MM.1S (cell line): ENCODE measurements at regions not wholly inside any gene's neighbourhood (a gene's known extent, or its start where the extent isn't known, plus 50 kb on each side); places are given as distances from the start of the nearest gene placed in this dataset.

Source experiments
- DNase-seq: peaks from one replicate; pipeline ENCODE4 v3.0.0-alpha.2; 2015
- H2AFZ ChIP-seq: fragments of 300-600 bp; sonication (generic); 2 replicates; pipeline ENCODE4 v1.6.0; 2016; ENCODE audit warnings: antibody characterized with exemption, low read length
- H3F3A ChIP-seq: fragments of 300-600 bp; sonication (generic); 2 replicates; pipeline ENCODE4 v1.6.1; 2016; ENCODE audit warnings: mild to moderate bottlenecking, antibody characterized with exemption, low read length, moderate library complexity, mixed read lengths; ENCODE audit not compliant: insufficient read depth
- H3K27ac ChIP-seq: fragments of 300-600 bp; sonication (generic); 2 replicates; pipeline ENCODE4 v1.5.1; 2016; ENCODE audit warnings: mild to moderate bottlenecking, low read length
- H3K27me3 ChIP-seq: fragments of 300-600 bp; sonication (generic); replicated peaks from 2 replicates; pipeline ENCODE4 v1.6.0; 2016; ENCODE audit warnings: low read length; ENCODE audit not compliant: insufficient read depth
- H3K36me3 ChIP-seq: fragments of 300-600 bp; sonication (generic); replicated peaks from 2 replicates; pipeline ENCODE4 v1.6.1; 2016; ENCODE audit warnings: mild to moderate bottlenecking, low read length, mixed read lengths; ENCODE audit not compliant: insufficient read depth
- H3K4me1 ChIP-seq: fragments of 300-600 bp; sonication (generic); 2 replicates; pipeline ENCODE4 v1.6.1; 2016; ENCODE audit warnings: low read length, mixed read lengths
- H3K4me2 ChIP-seq: fragments of 300-600 bp; sonication (generic); 2 replicates; pipeline ENCODE4 v1.6.0; 2016; ENCODE audit warnings: low read depth, low read length
- H3K4me3 ChIP-seq: fragments of 300-600 bp; sonication (generic); 2 replicates; pipeline ENCODE4 v1.5.1; 2016; ENCODE audit warnings: low read length, mixed read lengths
- H3K79me2 ChIP-seq: fragments of 300-600 bp; sonication (generic); 2 replicates; pipeline ENCODE4 v1.6.1; 2016; ENCODE audit warnings: mixed run types, low read length, mixed read lengths
- H3K9ac ChIP-seq: fragments of 300-600 bp; sonication (generic); 2 replicates; pipeline ENCODE4 v1.6.1; 2016; ENCODE audit warnings: low read length, mixed read lengths
- H3K9me2 ChIP-seq: fragments of 300-600 bp; sonication (generic); replicated peaks from 2 replicates; pipeline ENCODE4 v1.6.1; 2016; ENCODE audit warnings: mild to moderate bottlenecking, low read length, mixed read lengths; ENCODE audit not compliant: insufficient read depth
- H3K9me3 ChIP-seq: fragments of 300-600 bp; sonication (generic); replicated peaks from 2 replicates; pipeline ENCODE4 v1.6.1; 2016; ENCODE audit warnings: mild to moderate bottlenecking, low read length, mixed read lengths; ENCODE audit not compliant: insufficient read depth
- H4K20me1 ChIP-seq: fragments of 300-600 bp; sonication (generic); 2 replicates; pipeline ENCODE4 v1.6.1; 2016; ENCODE audit warnings: mild to moderate bottlenecking, low read length, moderate library complexity, mixed read lengths; ENCODE audit not compliant: insufficient read depth
- CTCF ChIP-seq: fragments of 300-600 bp; sonication (generic); IDR thresholded peaks from 2 replicates; pipeline ENCODE4 v1.5.1; 2016; ENCODE audit warnings: antibody characterized with exemption, low read length, mixed read lengths
- EZH2 ChIP-seq: fragments of 300-600 bp; sonication (generic); optimal IDR thresholded peaks from 2 replicates; pipeline ENCODE3; 2017; ENCODE audit warnings: low read depth, mild to moderate bottlenecking, antibody characterized with exemption, low read length, mixed read lengths
- EZH2phosphoT487 ChIP-seq: fragments of 300-600 bp; sonication (generic); IDR thresholded peaks from 2 replicates; pipeline ENCODE4 v1.6.1; 2018; ENCODE audit warnings: antibody characterized with exemption, low read length

- Histone ChIP-seq H3K9me3 (no peaks in the 10 kb centered on the region), H3K79me2 (no peaks in the 10 kb centered on the region), H4K20me1 (no peaks in the 10 kb centered on the region), H3K27ac (no peak overlapping the region), H3K4me3 (no peak overlapping the region), H3K36me3 (no peaks in the 10 kb centered on the region), H3F3A (no peaks in the 10 kb centered on the region), H3K4me2 (no peak overlapping the region), H3K27me3 (no peaks in the 10 kb centered on the region), H3K4me1 (no peaks in the 10 kb centered on the region), H3K9me2 (no peaks in the 10 kb centered on the region), H3K9ac (no peak overlapping the region), H2AFZ (no peak overlapping the region)
- TF ChIP-seq EZH2 (no peak), EZH2phosphoT487 (no peak), CTCF (no peak)
- no peak for DNase-seq
Measured at GRCh38 chr5:44001675-44002380, 387.4 kb downstream of the FGF10 start.

GRCh38 chr5:44001236-44001635 lies 388.0 kb downstream of the FGF10 start:
- no peak overlapping the region for H3K27ac ChIP-seq
- H2AFZ ChIP-seq, result no peak overlapping the region
- no peaks in the 10 kb centered on the region for H3K36me3 ChIP-seq
- H3K27me3 ChIP-seq, result no peaks in the 10 kb centered on the region
- no peak overlapping the region for H3K4me3 ChIP-seq
- no peaks in the 10 kb centered on the region for H4K20me1 ChIP-seq
- no peaks in the 10 kb centered on the region for H3K79me2 ChIP-seq
- no peak overlapping the region for H3K9ac ChIP-seq
- no peaks in the 10 kb centered on the region for H3F3A ChIP-seq
- no peak overlapping the region for H3K4me2 ChIP-seq
- no peak for DNase-seq
- TF ChIP-seq CTCF (no peak), EZH2phosphoT487 (no peak), EZH2 (no peak)
- H3K9me3 ChIP-seq, result no peaks in the 10 kb centered on the region
- H3K9me2 ChIP-seq, result no peaks in the 10 kb centered on the region
- no peaks in the 10 kb centered on the region for H3K4me1 ChIP-seq

GRCh38 chr5:43997647-43998272 lies 391.5 kb downstream of the FGF10 start:
- H3K36me3 ChIP-seq, result no peaks in the 10 kb centered on the region
- no peak overlapping the region for H2AFZ ChIP-seq
- no peaks in the 10 kb centered on the region for H3K79me2 ChIP-seq
- H4K20me1 ChIP-seq, result no peaks in the 10 kb centered on the region
- H3K4me2 ChIP-seq, result no peak overlapping the region
- no peaks in the 10 kb centered on the region for H3K4me1 ChIP-seq
- TF ChIP-seq CTCF (no peak), EZH2 (no peak), EZH2phosphoT487 (no peak)
- no peak for DNase-seq
- H3K9me2 ChIP-seq, result no peaks in the 10 kb centered on the region
- no peaks in the 10 kb centered on the region for H3K9me3 ChIP-seq
- H3K27ac ChIP-seq, result no peak overlapping the region
- no peak overlapping the region for H3K4me3 ChIP-seq
- H3F3A ChIP-seq, result no peaks in the 10 kb centered on the region
- no peak overlapping the region for H3K9ac ChIP-seq
- no peaks in the 10 kb centered on the region for H3K27me3 ChIP-seq
